H9 (cell line): ENCODE measurements at regions not wholly inside any gene's neighbourhood (a gene's known extent, or its start where the extent isn't known, plus 50 kb on each side); places are given as distances from the start of the nearest gene placed in this dataset.

ENCODE experiments used
- DNase-seq: peaks from one replicate; pipeline ENCODE4 v3.0.0-alpha.2; 2017
- H2AFZ ChIP-seq: one replicate; pipeline ENCODE4 v1.6.1; 2013; ENCODE audit warnings: mild to moderate bottlenecking, low read length, control low read depth, moderate library complexity
- H2AK5ac ChIP-seq: 2 replicates; pipeline ENCODE4 v1.6.1; 2013; ENCODE audit warnings: low read length, control low read depth, mixed read lengths; ENCODE audit not compliant: insufficient read length
- H2BK120ac ChIP-seq: one replicate; pipeline ENCODE4 v1.6.1; 2013; ENCODE audit warnings: low read depth, mild to moderate bottlenecking, low read length, control low read depth, inconsistent platforms; ENCODE audit not compliant: poor library complexity, severe bottlenecking
- H2BK12ac ChIP-seq: 2 replicates; pipeline ENCODE4 v1.6.1; 2013; ENCODE audit warnings: low read length, control low read depth, mixed read lengths, low read depth; ENCODE audit not compliant: insufficient read length
- H2BK15ac ChIP-seq: 2 replicates; pipeline ENCODE4 v1.6.1; 2013; ENCODE audit warnings: low read depth, low read length, control low read depth
- H2BK20ac ChIP-seq: one replicate; pipeline ENCODE4 v1.6.1; 2013; ENCODE audit warnings: low read depth, mild to moderate bottlenecking, low read length, control low read depth, inconsistent platforms; ENCODE audit not compliant: poor library complexity, severe bottlenecking
- H2BK5ac ChIP-seq: 2 replicates; pipeline ENCODE4 v1.6.1; 2013; ENCODE audit warnings: low read length, control low read depth, mixed read lengths; ENCODE audit not compliant: insufficient read length
- H3K14ac ChIP-seq: 2 replicates; pipeline ENCODE4 v1.6.1; 2013; ENCODE audit warnings: low read length, control low read depth; ENCODE audit not compliant: insufficient read depth
- H3K18ac ChIP-seq: 2 replicates; pipeline ENCODE4 v1.6.1; 2013; ENCODE audit warnings: low read depth, mild to moderate bottlenecking, mixed read lengths, low read length, control low read depth; ENCODE audit not compliant: insufficient read length
- H3K23ac ChIP-seq: 2 replicates; pipeline ENCODE4 v1.6.1; 2013; ENCODE audit warnings: low read length, control low read depth, mixed read lengths, low read depth; ENCODE audit not compliant: insufficient read length
- H3K23me2 ChIP-seq: 2 replicates; pipeline ENCODE4 v1.6.1; 2013; ENCODE audit warnings: low read depth, mild to moderate bottlenecking, mixed read lengths, low read length, control low read depth; ENCODE audit not compliant: insufficient read length, poor library complexity, severe bottlenecking
- H3K27ac ChIP-seq: 2 replicates; pipeline ENCODE4 v1.5.1; 2013; ENCODE audit warnings: low read length, control low read depth, mixed read lengths, low read depth; ENCODE audit not compliant: insufficient read length
- H3K27me3 ChIP-seq: 2 replicates; pipeline ENCODE4 v1.6.1; 2013; ENCODE audit warnings: low read length, control low read depth, inconsistent platforms; ENCODE audit not compliant: insufficient read depth
- H3K4ac ChIP-seq: 2 replicates; pipeline ENCODE4 v1.6.1; 2013; ENCODE audit warnings: low read depth, mild to moderate bottlenecking, control low read depth, inconsistent platforms, low read length, moderate library complexity
- H3K4me1 ChIP-seq: 2 replicates; pipeline ENCODE4 v1.6.1; 2013; ENCODE audit warnings: low read length, control low read depth, inconsistent platforms; ENCODE audit not compliant: insufficient read depth
- H3K4me2 ChIP-seq: 2 replicates; pipeline ENCODE4 v1.6.1; 2013; ENCODE audit warnings: low read length, control low read depth, mixed read lengths; ENCODE audit not compliant: insufficient read length, insufficient read depth
- H3K56ac ChIP-seq: 2 replicates; pipeline ENCODE4 v1.6.1; 2013; ENCODE audit warnings: low read depth, mild to moderate bottlenecking, mixed read lengths, low read length, control low read depth; ENCODE audit not compliant: insufficient read length
- H3K79me1 ChIP-seq: 2 replicates; pipeline ENCODE4 v1.6.1; 2013; ENCODE audit warnings: low read depth, mild to moderate bottlenecking, moderate library complexity, low read length, control low read depth, inconsistent platforms; ENCODE audit not compliant: insufficient read depth, poor library complexity, severe bottlenecking
- H3K79me2 ChIP-seq: 2 replicates; pipeline ENCODE4 v1.6.1; 2013; ENCODE audit warnings: low read length, control low read depth, inconsistent platforms; ENCODE audit not compliant: insufficient read depth
- H3K9ac ChIP-seq: 2 replicates; pipeline ENCODE4 v1.6.1; 2013; ENCODE audit warnings: low read length, control low read depth, mixed read lengths; ENCODE audit not compliant: insufficient read length; ENCODE audit errors: extremely low read depth
- H3K9me3 ChIP-seq: one replicate; pipeline ENCODE4 v1.6.1; 2013; ENCODE audit warnings: low read depth, low read length, inconsistent platforms; ENCODE audit not compliant: control insufficient read depth
- H3T11ph ChIP-seq: one replicate; pipeline ENCODE4 v1.6.1; 2013; ENCODE audit warnings: mild to moderate bottlenecking, low read length, control low read depth, inconsistent platforms
- H4K20me1 ChIP-seq: one replicate; pipeline ENCODE4 v1.6.1; 2013; ENCODE audit not compliant: control insufficient read depth, insufficient read length, insufficient read depth
- H4K5ac ChIP-seq: 2 replicates; pipeline ENCODE4 v1.6.1; 2013; ENCODE audit warnings: low read depth, mild to moderate bottlenecking, mixed read lengths, low read length, control low read depth; ENCODE audit not compliant: insufficient read length
- H4K8ac ChIP-seq: replicated peaks from 2 replicates; pipeline ENCODE4 v1.6.1; 2013; ENCODE audit warnings: low read length, control low read depth, mixed read lengths, low read depth; ENCODE audit not compliant: insufficient read length
- H4K91ac ChIP-seq: 2 replicates; pipeline ENCODE4 v1.6.1; 2013; ENCODE audit warnings: low read depth, mild to moderate bottlenecking, moderate library complexity, mixed read lengths, low read length, control low read depth; ENCODE audit not compliant: insufficient read length
- H3K27ac Mint-ChIP-seq, 3 experiments: 2 replicates in 2 of 3; 3 replicates in 1 of 3; pipeline ENCODE4 v1.8.0; 2020 to 2021; ENCODE audit warnings: mixed read lengths in 3 of 3, mild to moderate bottlenecking in 1 of 3, moderate library complexity in 1 of 3
- H3K27me3 Mint-ChIP-seq: 2 replicates; pipeline ENCODE4 v1.8.0; 2021; ENCODE audit warnings: low read depth, mild to moderate bottlenecking, moderate library complexity, mixed read lengths
- H3K36me3 Mint-ChIP-seq, 3 experiments: 2 replicates in 2 of 3; 3 replicates in 1 of 3; pipeline ENCODE4 v1.8.0; 2020 to 2021; ENCODE audit warnings: low read depth in 3 of 3, mixed read lengths in 3 of 3; ENCODE audit not compliant: insufficient read depth in 1 of 3
- H3K4me1 Mint-ChIP-seq, 2 experiments: 2 replicates each; pipeline ENCODE4 v1.8.0; 2020; ENCODE audit warnings: mixed read lengths in 2 of 2
- H3K4me3 Mint-ChIP-seq, 2 experiments: 2 replicates in 1 of 2; 3 replicates in 1 of 2; pipeline ENCODE4 v1.8.0; 2020 to 2021; ENCODE audit warnings: mild to moderate bottlenecking in 2 of 2, mixed read lengths in 2 of 2, moderate library complexity in 1 of 2
- H3K9me3 Mint-ChIP-seq, 2 experiments: 2 replicates in 1 of 2; 3 replicates in 1 of 2; pipeline ENCODE4 v1.8.0; 2020; ENCODE audit warnings: mild to moderate bottlenecking in 2 of 2, mixed read lengths in 2 of 2, moderate library complexity in 1 of 2
- TF ChIP-seq, protein P1 (sequence below): fragments of 200-600 bp; sonication (generic); conservative IDR thresholded peaks from 3 replicates; pipeline ENCODE4 v1.8.0; 2021; ENCODE audit warnings: antibody characterized with exemption, mild to moderate bottlenecking

DNA sequence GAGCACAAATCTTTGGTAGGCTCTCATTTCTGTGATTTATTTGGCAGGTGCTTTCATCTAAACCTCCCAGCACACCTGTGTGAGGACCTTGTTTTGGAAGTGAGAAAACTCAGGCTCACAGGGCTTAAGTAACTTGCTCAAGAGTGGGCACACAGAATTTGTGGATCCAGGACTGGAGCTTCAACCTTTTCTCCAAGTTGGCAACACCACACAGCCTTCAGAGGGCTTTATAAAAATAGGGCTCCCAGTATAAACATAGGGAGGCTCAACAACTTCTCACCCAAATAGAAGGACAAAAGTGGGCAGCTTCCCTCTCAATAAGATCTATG, 182.2 kb upstream of the NEBL start:
- TF ChIP-seq, protein P1, sequence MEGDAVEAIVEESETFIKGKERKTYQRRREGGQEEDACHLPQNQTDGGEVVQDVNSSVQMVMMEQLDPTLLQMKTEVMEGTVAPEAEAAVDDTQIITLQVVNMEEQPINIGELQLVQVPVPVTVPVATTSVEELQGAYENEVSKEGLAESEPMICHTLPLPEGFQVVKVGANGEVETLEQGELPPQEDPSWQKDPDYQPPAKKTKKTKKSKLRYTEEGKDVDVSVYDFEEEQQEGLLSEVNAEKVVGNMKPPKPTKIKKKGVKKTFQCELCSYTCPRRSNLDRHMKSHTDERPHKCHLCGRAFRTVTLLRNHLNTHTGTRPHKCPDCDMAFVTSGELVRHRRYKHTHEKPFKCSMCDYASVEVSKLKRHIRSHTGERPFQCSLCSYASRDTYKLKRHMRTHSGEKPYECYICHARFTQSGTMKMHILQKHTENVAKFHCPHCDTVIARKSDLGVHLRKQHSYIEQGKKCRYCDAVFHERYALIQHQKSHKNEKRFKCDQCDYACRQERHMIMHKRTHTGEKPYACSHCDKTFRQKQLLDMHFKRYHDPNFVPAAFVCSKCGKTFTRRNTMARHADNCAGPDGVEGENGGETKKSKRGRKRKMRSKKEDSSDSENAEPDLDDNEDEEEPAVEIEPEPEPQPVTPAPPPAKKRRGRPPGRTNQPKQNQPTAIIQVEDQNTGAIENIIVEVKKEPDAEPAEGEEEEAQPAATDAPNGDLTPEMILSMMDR = no peak

More for the DNA sequence above, 182.2 kb upstream of the NEBL start:
- Histone ChIP-seq H3K56ac (no peak overlapping the region), H3K27me3 (no peaks in the 10 kb centered on the region), H4K91ac (no peak overlapping the region), H2BK120ac (no peak overlapping the region), H3K79me1 (no peaks in the 10 kb centered on the region), H2AK5ac (no peak overlapping the region), H3K4me2 (no peak overlapping the region), H3T11ph (no peak overlapping the region), H2BK20ac (no peak overlapping the region), H3K14ac (no peak overlapping the region), H3K18ac (no peak overlapping the region), H3K4ac (no peak overlapping the region), H3K23ac (no peak overlapping the region), H3K23me2 (no peaks in the 10 kb centered on the region), H3K9me3 (no peaks in the 10 kb centered on the region), H2AFZ (no peak overlapping the region), H4K5ac (no peak overlapping the region), H4K20me1 (no peaks in the 10 kb centered on the region), H4K8ac (no peak overlapping the region), H3K79me2 (no peaks in the 10 kb centered on the region), H3K9ac (no peak overlapping the region), H3K27ac (no peak overlapping the region), H2BK5ac (no peak overlapping the region), H2BK15ac (no peak overlapping the region), H2BK12ac (no peak overlapping the region), H3K4me1 (no peaks in the 10 kb centered on the region)
- H3K36me3 Mint-ChIP-seq = no peaks in the 10 kb centered on the region
- no peaks in the 10 kb centered on the region; a peak in 1 of 5 replicates for H3K9me3 Mint-ChIP-seq
- H3K27ac Mint-ChIP-seq = no peak overlapping the region
- DNase-seq = no peak
- no peak overlapping the region for H3K4me3 Mint-ChIP-seq
- no peaks in the 10 kb centered on the region for H3K27me3 Mint-ChIP-seq
- peaks cover 4% of the 10 kb centered on the region in 2 experiments for H3K4me1 Mint-ChIP-seq
